Tibial nerve (tissue), 4 donors: ENCODE measurements at regions not wholly inside any gene's neighbourhood (a gene's known extent, or its start where the extent isn't known, plus 50 kb on each side); places are given as distances from the start of the nearest gene placed in this dataset.

Experiments used
- DNase-seq, 2 donors: peaks; one replicate each; pipeline ENCODE4 v3.0.0-alpha.2; 2019; ENCODE audit warnings: low spot score in 2 of 2
- H3K27ac ChIP-seq, 4 donors: fragments of 200-600 bp; sonication (generic) in 3 of 4; one replicate each; pipeline ENCODE4 v1.5.1; 2017 to 2019; ENCODE audit warnings: mild to moderate bottlenecking in 1 of 4
- H3K27me3 ChIP-seq, 2 donors: fragments of 200-600 bp; sonication (generic) in 1 of 2; one replicate each; pipeline versions ENCODE4 v1.5.1 to v1.6.0; 2017 to 2019
- H3K36me3 ChIP-seq, 3 donors: fragments of 200-600 bp; sonication (generic); one replicate each; pipeline ENCODE4 v1.5.1; 2018 to 2019
- H3K4me1 ChIP-seq, 4 donors: fragments of 200-600 bp; sonication (generic) in 3 of 4; one replicate each; pipeline ENCODE4 v1.5.1; 2017 to 2019
- H3K4me3 ChIP-seq, 4 donors: fragments of 200-600 bp; sonication (generic) in 3 of 4; one replicate each; pipeline ENCODE4 v1.5.1; 2017 to 2019; ENCODE audit warnings: mild to moderate bottlenecking in 1 of 4, moderate library complexity in 1 of 4
- H3K9me3 ChIP-seq, 4 donors: fragments of 200-600 bp; sonication (generic) in 3 of 4; one replicate each; pipeline ENCODE4 v1.5.1; 2017 to 2019
- EP300 ChIP-seq, 2 donors: sonication (generic); formaldehyde crosslinking; IDR thresholded peaks; one replicate each; pipeline ENCODE4 v1.6.1; 2017; ENCODE audit warnings: antibody characterized with exemption in 2 of 2, mild to moderate bottlenecking in 1 of 2
- POLR2A ChIP-seq, 2 donors: fragments of 450-650 bp; IDR thresholded peaks; one replicate each; pipeline ENCODE4 v1.6.1; 2017; ENCODE audit warnings: antibody characterized with exemption in 2 of 2, mild to moderate bottlenecking in 2 of 2, moderate library complexity in 2 of 2
- WGBS, 2 donors: methylation state at CpG; one replicate each; pipeline ENCODE4 v1.1.5; 2018; 5-methylcytosine and 5-hydroxymethylcytosine counted together
- TF ChIP-seq, protein P1 (sequence below), 5 experiments: fragments of 200-600 bp in 3 of 5; fragments of 450-650 bp in 2 of 5; sonication (generic) in 3 of 5; IDR thresholded peaks; one replicate each; pipeline ENCODE4 v1.5.1; 2016 to 2019; ENCODE audit warnings: antibody characterized with exemption in 5 of 5, mild to moderate bottlenecking in 3 of 5, moderate library complexity in 2 of 5

GRCh38 chr7:45500257-45500656 is 73.9 kb upstream of the ADCY1 start:
- no peak overlapping the region for H3K4me3 ChIP-seq
- no peak overlapping the region for H3K27ac ChIP-seq
- no peaks in the 10 kb centered on the region for H3K4me1 ChIP-seq
- no peak for DNase-seq
- no peaks in the 10 kb centered on the region for H3K36me3 ChIP-seq
- H3K27me3 ChIP-seq = no peaks in the 10 kb centered on the region
- 83 to 84% methylated on average over 2 of the region's 2 CpGs for WGBS, 2 donors
- TF ChIP-seq, protein P1, sequence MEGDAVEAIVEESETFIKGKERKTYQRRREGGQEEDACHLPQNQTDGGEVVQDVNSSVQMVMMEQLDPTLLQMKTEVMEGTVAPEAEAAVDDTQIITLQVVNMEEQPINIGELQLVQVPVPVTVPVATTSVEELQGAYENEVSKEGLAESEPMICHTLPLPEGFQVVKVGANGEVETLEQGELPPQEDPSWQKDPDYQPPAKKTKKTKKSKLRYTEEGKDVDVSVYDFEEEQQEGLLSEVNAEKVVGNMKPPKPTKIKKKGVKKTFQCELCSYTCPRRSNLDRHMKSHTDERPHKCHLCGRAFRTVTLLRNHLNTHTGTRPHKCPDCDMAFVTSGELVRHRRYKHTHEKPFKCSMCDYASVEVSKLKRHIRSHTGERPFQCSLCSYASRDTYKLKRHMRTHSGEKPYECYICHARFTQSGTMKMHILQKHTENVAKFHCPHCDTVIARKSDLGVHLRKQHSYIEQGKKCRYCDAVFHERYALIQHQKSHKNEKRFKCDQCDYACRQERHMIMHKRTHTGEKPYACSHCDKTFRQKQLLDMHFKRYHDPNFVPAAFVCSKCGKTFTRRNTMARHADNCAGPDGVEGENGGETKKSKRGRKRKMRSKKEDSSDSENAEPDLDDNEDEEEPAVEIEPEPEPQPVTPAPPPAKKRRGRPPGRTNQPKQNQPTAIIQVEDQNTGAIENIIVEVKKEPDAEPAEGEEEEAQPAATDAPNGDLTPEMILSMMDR (IDR thresholded peaks at IDR 0.05) = no peak
- TF ChIP-seq EP300 (IDR thresholded peaks at IDR 0.05) (no peak), POLR2A (IDR thresholded peaks at IDR 0.05) (no peak)
- no peaks in the 10 kb centered on the region for H3K9me3 ChIP-seq

DNA sequence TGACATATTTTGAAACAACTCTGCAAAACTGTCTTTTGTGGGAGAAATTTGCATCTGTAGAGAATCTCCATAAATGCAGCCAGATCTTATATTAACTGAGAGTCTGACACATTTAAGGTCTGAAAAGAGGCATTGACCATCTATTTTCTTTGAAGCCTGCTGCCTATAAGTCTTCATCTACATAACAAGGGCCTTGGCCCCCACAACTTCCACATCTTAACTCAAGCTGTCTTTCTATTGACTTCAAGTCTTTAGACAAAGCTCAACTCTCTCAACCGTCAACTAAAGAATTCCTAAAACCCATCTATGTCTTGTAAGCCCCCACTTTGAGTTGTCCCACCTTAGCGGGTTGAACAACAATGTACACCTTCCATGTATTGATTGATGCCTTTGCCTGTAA is 72.4 kb upstream of the ADCY1 start:
- TF ChIP-seq, protein P1 (IDR thresholded peaks at IDR 0.05) = no peak
- no peaks in the 10 kb centered on the region for H3K27me3 ChIP-seq
- 69 to 76% methylated on average over 2 of the region's 2 CpGs for WGBS, 2 donors
- no peak for DNase-seq
- no peak overlapping the region for H3K4me3 ChIP-seq
- no peaks in the 10 kb centered on the region for H3K4me1 ChIP-seq
- no peaks in the 10 kb centered on the region for H3K36me3 ChIP-seq
- H3K27ac ChIP-seq = no peak overlapping the region
- H3K9me3 ChIP-seq = peaks cover 0 to 13% (median 0%) of the 10 kb centered on the region in 4 donors

- no peak overlapping the region for H3K27ac ChIP-seq
- H3K36me3 ChIP-seq = no peaks in the 10 kb centered on the region
- TF ChIP-seq, protein P1 (IDR thresholded peaks at IDR 0.05) = no peak
- TF ChIP-seq EP300 (IDR thresholded peaks at IDR 0.05) (no peak), POLR2A (IDR thresholded peaks at IDR 0.05) (no peak)
- H3K27me3 ChIP-seq = no peaks in the 10 kb centered on the region
- peaks cover 0 to 35% (median 0%) of the 10 kb centered on the region in 4 donors for H3K9me3 ChIP-seq
- DNase-seq = no peak
- WGBS, 2 donors = 76 to 79% methylated on average over 1 of the region's 1 CpG
- no peaks in the 10 kb centered on the region for H3K4me1 ChIP-seq
- H3K4me3 ChIP-seq = no peak overlapping the region
Observed at GRCh38 chr7:45506059-45506458, 68.1 kb upstream of the ADCY1 start.

DNA sequence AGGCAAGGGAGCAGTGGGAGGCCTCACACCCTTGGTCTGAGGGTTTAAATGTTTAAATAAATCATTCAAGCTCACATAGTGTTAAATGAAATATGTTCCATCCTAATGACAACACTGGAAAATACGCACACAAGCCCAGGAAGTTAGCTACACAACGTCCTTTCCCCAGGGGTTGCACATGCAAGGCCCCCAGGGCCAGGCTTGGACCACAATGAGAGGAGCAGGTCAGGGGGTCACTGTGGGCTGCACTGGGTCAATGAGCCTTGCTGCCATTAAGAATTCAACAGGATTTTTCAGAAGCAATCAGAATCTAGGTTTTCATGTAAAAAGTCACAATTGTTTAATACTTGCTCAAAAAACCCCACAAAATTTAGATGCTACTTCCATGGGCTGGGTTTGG is 64.9 kb upstream of the ADCY1 start:
- TF ChIP-seq EP300 (IDR thresholded peaks at IDR 0.05) (no peak), POLR2A (IDR thresholded peaks at IDR 0.05) (no peak)
- TF ChIP-seq, protein P1 (IDR thresholded peaks at IDR 0.05) = no peak
- 48 to 60% methylated on average over 2 of the region's 2 CpGs for WGBS, 2 donors
- no peak overlapping the region for H3K27ac ChIP-seq

DNA sequence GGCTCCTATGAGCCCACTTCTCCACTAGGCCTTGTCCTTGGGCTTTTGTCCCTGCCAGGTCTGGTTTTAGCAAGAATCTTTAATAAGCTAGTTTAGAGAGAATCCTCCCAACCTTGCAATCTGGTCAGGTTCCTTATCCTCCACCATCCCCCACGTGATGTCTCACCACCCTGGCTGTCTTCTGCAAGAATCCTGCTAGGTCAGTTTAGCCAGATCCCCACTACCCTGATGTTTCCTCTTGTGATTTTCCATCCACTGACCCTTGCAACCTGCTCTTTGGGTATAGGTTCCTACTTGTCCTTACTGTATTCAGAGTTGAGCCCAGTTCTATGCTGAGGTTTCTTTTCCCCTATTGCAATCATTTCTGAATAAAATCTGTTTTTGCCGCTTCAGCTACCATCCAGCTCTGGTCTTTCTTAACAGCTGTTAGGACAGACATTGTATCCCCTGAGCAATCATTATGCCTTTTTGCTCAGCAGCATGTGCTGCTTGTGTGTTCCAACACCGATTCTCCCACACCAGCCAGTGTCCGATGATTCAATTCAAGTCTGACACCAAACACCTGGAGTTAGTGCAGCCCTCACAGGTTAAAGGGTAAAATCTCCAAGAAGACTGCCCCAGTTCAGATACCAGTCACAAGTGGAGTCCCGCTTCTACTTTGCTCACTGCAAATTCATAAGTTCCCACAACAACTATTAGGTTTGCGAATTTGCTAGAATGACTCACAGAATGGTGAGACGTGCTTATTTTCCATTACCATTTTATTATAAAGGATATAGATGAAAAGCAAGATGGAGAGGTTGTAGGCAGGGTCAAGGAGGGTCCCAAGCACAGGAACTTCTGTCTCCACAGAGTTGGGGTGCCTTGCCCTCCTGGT is 62.2 kb upstream of the ADCY1 start:
- Histone ChIP-seq H3K4me3 (no peak overlapping the region), H3K27ac (no peak overlapping the region), H3K4me1 (no peaks in the 10 kb centered on the region), H3K27me3 (no peaks in the 10 kb centered on the region), H3K36me3 (no peaks in the 10 kb centered on the region), H3K9me3 (peaks cover 0 to 21% (median 0%) of the 10 kb centered on the region in 4 donors)
- WGBS, 2 donors = 83 to 86% methylated on average over 7 of the region's 7 CpGs
- TF ChIP-seq, protein P1 (IDR thresholded peaks at IDR 0.05) = no peak
- TF ChIP-seq POLR2A (IDR thresholded peaks at IDR 0.05) (no peak), EP300 (IDR thresholded peaks at IDR 0.05) (no peak)
- DNase-seq = no peak

More for the DNA sequence above, 64.9 kb upstream of the ADCY1 start:
- no peak for DNase-seq
- H3K9me3 ChIP-seq = peaks cover 0 to 35% (median 0%) of the 10 kb centered on the region in 4 donors
- no peaks in the 10 kb centered on the region for H3K4me1 ChIP-seq
- H3K27me3 ChIP-seq = no peaks in the 10 kb centered on the region
- H3K4me3 ChIP-seq = no peak overlapping the region
- H3K36me3 ChIP-seq = no peaks in the 10 kb centered on the region
